ENCODE measurements at regions not wholly inside any gene's neighbourhood (a gene's known extent, or its start where the extent isn't known, plus 50 kb on each side); places are given as distances from the start of the nearest gene placed in this dataset.
"Not testable (repeated sequence)": the region's sequence is repeated elsewhere in the genome, so short reads cannot be mapped to it uniquely, and the experiment has no call there.

GRCh38 chr17:31675392-31675791 lies 183.7 kb downstream of the COPRS start:
- DNase-seq: not testable (repeated sequence)

- peak; percentile 9 for DNase-seq
Observed at GRCh38 chr17:31674717-31675349, 184.2 kb downstream of the COPRS start.

- no peak for DNase-seq
Observed at GRCh38 chr17:31674305-31674704, 184.7 kb downstream of the COPRS start.

GRCh38 chr17:31673076-31673475 lies 186.0 kb downstream of the COPRS start:
- no peak for DNase-seq

- DNase-seq: no peak
Observed at GRCh38 chr17:31672161-31672819, 186.8 kb downstream of the COPRS start.

GRCh38 chr17:31663576-31663975 lies 195.5 kb downstream of the COPRS start:
- no peak for DNase-seq

- DNase-seq: no peak
Observed at GRCh38 chr17:31660684-31661083, 198.4 kb downstream of the COPRS start.

GRCh38 chr17:31657876-31658275 lies 201.2 kb downstream of the COPRS start:
- no peak for DNase-seq

GRCh38 chr17:31654936-31655335 lies 204.1 kb downstream of the COPRS start:
- peak; percentile 35 for DNase-seq

- DNase-seq: no peak
Observed at GRCh38 chr17:31653691-31654090, 205.4 kb downstream of the COPRS start.

- no peak for DNase-seq
Observed at GRCh38 chr17:31650756-31651520, 208.1 kb downstream of the COPRS start.

- no peak for DNase-seq
Observed at GRCh38 chr17:31649302-31649701, 209.7 kb downstream of the COPRS start.

- no peak for DNase-seq
Observed at GRCh38 chr17:31647661-31648060, 211.4 kb downstream of the COPRS start.

GRCh38 chr17:31646642-31647041 lies 212.4 kb downstream of the COPRS start:
- no peak for DNase-seq

- no peak for DNase-seq
Observed at GRCh38 chr17:31645351-31645750, 213.7 kb downstream of the COPRS start.

- DNase-seq: no peak
Observed at GRCh38 chr17:31631766-31632165, 227.3 kb downstream of the COPRS start.

GRCh38 chr17:31630866-31631265 lies 228.2 kb downstream of the COPRS start:
- DNase-seq: not testable (repeated sequence)

- no peak for DNase-seq
Observed at GRCh38 chr17:31629696-31630470, 229.2 kb downstream of the COPRS start.

GRCh38 chr17:31627960-31628359 lies 231.1 kb downstream of the COPRS start:
- no peak for DNase-seq

- DNase-seq: no peak
Observed at GRCh38 chr17:31623990-31624389, 232.5 kb downstream of the RAB11FIP4 start.

GRCh38 chr17:31622500-31622899 lies 231.0 kb downstream of the RAB11FIP4 start:
- DNase-seq: no peak

- no peak for DNase-seq
Observed at GRCh38 chr17:31621566-31621965, 230.1 kb downstream of the RAB11FIP4 start.

- DNase-seq: not testable (repeated sequence)
Observed at GRCh38 chr17:31611053-31611452, 219.6 kb downstream of the RAB11FIP4 start.

Data from stimulated activated CD4-positive, alpha-beta T cell treated with anti-CD3 and anti-CD28 coated beads, Interleukin-1b, Interleukin-23, amount 100 ng/mL, for 48 hours (primary cell).